Neural cell (in vitro differentiated cells): ENCODE measurements at regions not wholly inside any gene's neighbourhood (a gene's known extent, or its start where the extent isn't known, plus 50 kb on each side); places are given as distances from the start of the nearest gene placed in this dataset.

Experiments used
- H2AFZ ChIP-seq: fragments of 200-600, 300-800 bp; sonication (generic), shearing (Covaris generic); 2 replicates; pipeline ENCODE4 v1.6.0; 2014; ENCODE audit warnings: low read depth, mild to moderate bottlenecking, antibody characterized with exemption, low read length, moderate library complexity
- H3F3A ChIP-seq: fragments of 200-600 bp; shearing (Covaris generic); 2 replicates; pipeline ENCODE4 v1.6.1; 2016; ENCODE audit warnings: mild to moderate bottlenecking, moderate library complexity, mixed read lengths, antibody characterized with exemption, low read length; ENCODE audit not compliant: insufficient read depth, poor library complexity, severe bottlenecking
- H3K27ac ChIP-seq: fragments of 200-600, 300-800 bp; sonication (generic), shearing (Covaris generic); 2 replicates; pipeline ENCODE4 v1.5.1; 2014; ENCODE audit warnings: mild to moderate bottlenecking, low read length, moderate library complexity
- H3K27me3 ChIP-seq: fragments of 300-800, 200-600 bp; sonication (generic), shearing (Covaris generic); 2 replicates; pipeline ENCODE4 v1.6.0; 2014; ENCODE audit warnings: mild to moderate bottlenecking, low read depth, low read length, moderate library complexity; ENCODE audit not compliant: insufficient read depth
- H3K36me3 ChIP-seq: fragments of 300-800, 200-600 bp; sonication (generic), shearing (Covaris generic); 2 replicates; pipeline ENCODE4 v1.5.1; 2014; ENCODE audit warnings: mild to moderate bottlenecking, antibody characterized with exemption, low read length, moderate library complexity; ENCODE audit not compliant: insufficient read depth
- H3K4me2 ChIP-seq: fragments of 300-800, 200-600 bp; sonication (generic), shearing (Covaris generic); 2 replicates; pipeline ENCODE4 v1.6.0; 2014; ENCODE audit warnings: mild to moderate bottlenecking, low read length
- H3K4me3 ChIP-seq: fragments of 300-800, 200-600 bp; sonication (generic), shearing (Covaris generic); 2 replicates; pipeline ENCODE4 v1.5.1; 2014; ENCODE audit warnings: mild to moderate bottlenecking, low read length, moderate library complexity
- H3K79me2 ChIP-seq: fragments of 200-600 bp; shearing (Covaris generic); replicated peaks from 2 replicates; pipeline ENCODE4 v1.6.0; 2014; ENCODE audit warnings: mild to moderate bottlenecking, low read length, moderate library complexity; ENCODE audit not compliant: insufficient read depth
- H3K9ac ChIP-seq: fragments of 300-800, 200-600 bp; sonication (generic), shearing (Covaris generic); 2 replicates; pipeline ENCODE4 v1.6.1; 2016; ENCODE audit warnings: mild to moderate bottlenecking, low read length, mixed read lengths
- H3K9me2 ChIP-seq: fragments of 200-600 bp; shearing (Covaris generic); 2 replicates; pipeline ENCODE4 v1.6.1; 2016; ENCODE audit warnings: mild to moderate bottlenecking, low read length, mixed read lengths; ENCODE audit not compliant: insufficient read depth
- H3K9me3 ChIP-seq: fragments of 200-600, 300-800 bp; sonication (generic), shearing (Covaris generic); 2 replicates; pipeline ENCODE4 v1.6.1; 2016; ENCODE audit warnings: mild to moderate bottlenecking, mixed run types, low read length, moderate library complexity, mixed read lengths
- H4K20me1 ChIP-seq: fragments of 200-600 bp; shearing (Covaris generic); 2 replicates; pipeline ENCODE4 v1.6.1; 2016; ENCODE audit warnings: mild to moderate bottlenecking, mixed run types; ENCODE audit not compliant: insufficient read depth
- CTCF ChIP-seq: fragments of 450-650 bp; IDR thresholded peaks from 2 replicates; pipeline ENCODE4 v1.5.1; 2014; ENCODE audit warnings: antibody characterized with exemption, mild to moderate bottlenecking, moderate library complexity; ENCODE audit not compliant: poor library complexity, severe bottlenecking
- EP300 ChIP-seq: fragments of 450-650 bp; conservative IDR thresholded peaks from 2 replicates; pipeline ENCODE4 v1.6.1; 2014; ENCODE audit warnings: antibody characterized with exemption, mild to moderate bottlenecking, moderate library complexity; ENCODE audit not compliant: poor library complexity, severe bottlenecking
- EZH2 ChIP-seq: fragments of 200-600, 300-800 bp; shearing (Covaris generic), sonication (generic); IDR thresholded peaks from 2 replicates; pipeline ENCODE4 v1.6.1; 2014; ENCODE audit warnings: antibody characterized with exemption, low read length, borderline replicate concordance, mild to moderate bottlenecking; ENCODE audit not compliant: insufficient read depth, poor library complexity, severe bottlenecking
- MXI1 ChIP-seq: fragments of 450-650 bp; conservative IDR thresholded peaks from 2 replicates; pipeline ENCODE4 v1.6.1; 2014; ENCODE audit warnings: antibody characterized with exemption, mild to moderate bottlenecking; ENCODE audit not compliant: poor library complexity, severe bottlenecking
- POLR2AphosphoS5 ChIP-seq: IDR thresholded peaks from 2 replicates; pipeline ENCODE4 v1.6.1; 2012
- RAD21 ChIP-seq: fragments of 450-650 bp; conservative IDR thresholded peaks from 2 replicates; pipeline ENCODE4 v1.6.1; 2014; ENCODE audit warnings: antibody characterized with exemption, mild to moderate bottlenecking, moderate library complexity
- REST ChIP-seq: IDR thresholded peaks from 2 replicates; pipeline ENCODE4 v1.6.1; 2012; ENCODE audit warnings: borderline replicate concordance
- SMC3 ChIP-seq: fragments of 450-650 bp; conservative IDR thresholded peaks from 2 replicates; pipeline ENCODE4 v1.6.1; 2014; ENCODE audit warnings: antibody characterized with exemption, mild to moderate bottlenecking, moderate library complexity; ENCODE audit not compliant: poor library complexity
- TAF1 ChIP-seq: IDR thresholded peaks from 2 replicates; pipeline ENCODE4 v1.6.1; 2012; ENCODE audit warnings: low read depth

GRCh38 chr2:150885236-150885635 lies 376.4 kb downstream of the RBM43 start:
- H3K79me2 ChIP-seq: no peaks in the 10 kb centered on the region
- H4K20me1 ChIP-seq: no peaks in the 10 kb centered on the region
- no peaks in the 10 kb centered on the region for H3F3A ChIP-seq
- no peaks in the 10 kb centered on the region for H3K9me2 ChIP-seq
- H3K27ac ChIP-seq: no peak overlapping the region
- no peaks in the 10 kb centered on the region for H3K9me3 ChIP-seq
- H3K9ac ChIP-seq: no peak overlapping the region
- H2AFZ ChIP-seq: no peak overlapping the region
- no peak for TF ChIP-seq EP300
- no peak for TF ChIP-seq MXI1
- no peak for TF ChIP-seq RAD21
- no peak for TF ChIP-seq POLR2AphosphoS5
- TF ChIP-seq SMC3: no peak
- no peak for TF ChIP-seq CTCF
- no peak for TF ChIP-seq REST
- no peak for TF ChIP-seq TAF1
- TF ChIP-seq EZH2: no peak
- H3K36me3 ChIP-seq: no peaks in the 10 kb centered on the region
- no peaks in the 10 kb centered on the region for H3K27me3 ChIP-seq
- H3K4me2 ChIP-seq: no peak overlapping the region
- no peak overlapping the region for H3K4me3 ChIP-seq

- TF ChIP-seq RAD21 (no peak), TAF1 (no peak), MXI1 (no peak), EZH2 (no peak), CTCF (no peak), REST (no peak), POLR2AphosphoS5 (no peak), SMC3 (no peak)
Measured at GRCh38 chr2:150883613-150883895, 378.1 kb downstream of the RBM43 start.

More at GRCh38 chr2:150883613-150883895, 378.1 kb downstream of the RBM43 start:
- H3F3A ChIP-seq: no peaks in the 10 kb centered on the region
- no peaks in the 10 kb centered on the region for H3K79me2 ChIP-seq
- no peaks in the 10 kb centered on the region for H4K20me1 ChIP-seq
- H3K9me2 ChIP-seq: no peaks in the 10 kb centered on the region
- no peak overlapping the region for H3K4me2 ChIP-seq
- no peak overlapping the region for H3K9ac ChIP-seq
- H3K4me3 ChIP-seq: no peak overlapping the region
- no peaks in the 10 kb centered on the region for H3K9me3 ChIP-seq
- no peak overlapping the region for H3K27ac ChIP-seq
- no peaks in the 10 kb centered on the region for H3K36me3 ChIP-seq
- H3K27me3 ChIP-seq: no peaks in the 10 kb centered on the region
- no peak overlapping the region for H2AFZ ChIP-seq
